Upper lobe of left lung (tissue), 4 donors: ENCODE measurements at regions not wholly inside any gene's neighbourhood (a gene's known extent, or its start where the extent isn't known, plus 50 kb on each side); places are given as distances from the start of the nearest gene placed in this dataset.

Source experiments
- EP300 ChIP-seq, 4 donors: sonication (generic); formaldehyde crosslinking; IDR thresholded peaks; one replicate each; pipeline ENCODE4 v1.5.1; 2017; ENCODE audit warnings: antibody characterized with exemption in 4 of 4, control low read depth in 2 of 4
- POLR2A ChIP-seq, 4 donors: fragments of 450-650 bp; IDR thresholded peaks; one replicate each; pipeline ENCODE4 v1.5.1; 2016 to 2017; ENCODE audit warnings: antibody characterized with exemption in 4 of 4, mild to moderate bottlenecking in 2 of 4
- TF ChIP-seq, protein P1 (sequence below), 6 experiments: fragments of 450-650 bp in 4 of 6; fragments of 200-600 bp in 2 of 6; sonication (generic) in 2 of 6; IDR thresholded peaks; one replicate each; pipeline ENCODE4 v1.5.1; 2016 to 2019; ENCODE audit warnings: antibody characterized with exemption in 6 of 6

DNA sequence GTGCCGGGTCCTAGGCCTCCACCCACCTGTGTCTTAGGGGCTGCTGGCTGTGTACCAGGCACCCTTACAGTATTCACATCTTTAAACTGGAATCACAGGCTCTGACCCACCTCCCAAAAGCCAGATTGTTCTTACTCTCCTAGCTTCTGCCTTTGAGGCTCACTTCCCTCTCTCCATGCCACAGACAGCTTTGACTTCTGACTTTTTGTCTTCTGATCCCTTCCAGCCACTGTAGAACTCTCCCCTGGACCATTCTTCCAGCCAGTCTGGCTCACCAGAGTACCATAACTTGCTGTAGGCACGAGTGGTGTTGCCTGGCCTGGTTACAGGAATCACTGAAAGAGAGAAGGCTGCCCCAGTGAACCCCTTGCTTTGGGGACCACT lies 58.1 kb upstream of the STUM start:
- TF ChIP-seq EP300 (IDR thresholded peaks at IDR 0.05) (no peak), POLR2A (IDR thresholded peaks at IDR 0.05) (no peak)
- TF ChIP-seq, protein P1, sequence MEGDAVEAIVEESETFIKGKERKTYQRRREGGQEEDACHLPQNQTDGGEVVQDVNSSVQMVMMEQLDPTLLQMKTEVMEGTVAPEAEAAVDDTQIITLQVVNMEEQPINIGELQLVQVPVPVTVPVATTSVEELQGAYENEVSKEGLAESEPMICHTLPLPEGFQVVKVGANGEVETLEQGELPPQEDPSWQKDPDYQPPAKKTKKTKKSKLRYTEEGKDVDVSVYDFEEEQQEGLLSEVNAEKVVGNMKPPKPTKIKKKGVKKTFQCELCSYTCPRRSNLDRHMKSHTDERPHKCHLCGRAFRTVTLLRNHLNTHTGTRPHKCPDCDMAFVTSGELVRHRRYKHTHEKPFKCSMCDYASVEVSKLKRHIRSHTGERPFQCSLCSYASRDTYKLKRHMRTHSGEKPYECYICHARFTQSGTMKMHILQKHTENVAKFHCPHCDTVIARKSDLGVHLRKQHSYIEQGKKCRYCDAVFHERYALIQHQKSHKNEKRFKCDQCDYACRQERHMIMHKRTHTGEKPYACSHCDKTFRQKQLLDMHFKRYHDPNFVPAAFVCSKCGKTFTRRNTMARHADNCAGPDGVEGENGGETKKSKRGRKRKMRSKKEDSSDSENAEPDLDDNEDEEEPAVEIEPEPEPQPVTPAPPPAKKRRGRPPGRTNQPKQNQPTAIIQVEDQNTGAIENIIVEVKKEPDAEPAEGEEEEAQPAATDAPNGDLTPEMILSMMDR (IDR thresholded peaks at IDR 0.05), result no peak
